ENCODE measurements at regions not wholly inside any gene's neighbourhood (a gene's known extent, or its start where the extent isn't known, plus 50 kb on each side); places are given as distances from the start of the nearest gene placed in this dataset.

GRCh38 chr14:66240105-66240504 lies 246.1 kb upstream of the CCDC196 start:
- TF ChIP-seq CTCF (IDR thresholded peaks at IDR 0.05; ENCODE audit: low read depth, low read length) (no peak), EZH2phosphoT487 (IDR thresholded peaks at IDR 0.05; ENCODE audit: low read depth) (no peak)
